Tibial nerve (tissue), 4 donors: ENCODE measurements at regions not wholly inside any gene's neighbourhood (a gene's known extent, or its start where the extent isn't known, plus 50 kb on each side); places are given as distances from the start of the nearest gene placed in this dataset.
"Not testable (repeated sequence)": the region's sequence is repeated elsewhere in the genome, so short reads cannot be mapped to it uniquely, and the experiment has no call there.

Source experiments
- DNase-seq, 2 donors: peaks; one replicate each; pipeline ENCODE4 v3.0.0-alpha.2; 2019; ENCODE audit warnings: low spot score in 2 of 2
- H3K27ac ChIP-seq, 4 donors: fragments of 200-600 bp; sonication (generic) in 3 of 4; one replicate each; pipeline ENCODE4 v1.5.1; 2017 to 2019; ENCODE audit warnings: mild to moderate bottlenecking in 1 of 4
- H3K27me3 ChIP-seq, 2 donors: fragments of 200-600 bp; sonication (generic) in 1 of 2; one replicate each; pipeline versions ENCODE4 v1.5.1 to v1.6.0; 2017 to 2019
- H3K36me3 ChIP-seq, 3 donors: fragments of 200-600 bp; sonication (generic); one replicate each; pipeline ENCODE4 v1.5.1; 2018 to 2019
- H3K4me1 ChIP-seq, 4 donors: fragments of 200-600 bp; sonication (generic) in 3 of 4; one replicate each; pipeline ENCODE4 v1.5.1; 2017 to 2019
- H3K4me3 ChIP-seq, 4 donors: fragments of 200-600 bp; sonication (generic) in 3 of 4; one replicate each; pipeline ENCODE4 v1.5.1; 2017 to 2019; ENCODE audit warnings: mild to moderate bottlenecking in 1 of 4, moderate library complexity in 1 of 4
- H3K9me3 ChIP-seq, 4 donors: fragments of 200-600 bp; sonication (generic) in 3 of 4; one replicate each; pipeline ENCODE4 v1.5.1; 2017 to 2019
- EP300 ChIP-seq, 2 donors: sonication (generic); formaldehyde crosslinking; IDR thresholded peaks; one replicate each; pipeline ENCODE4 v1.6.1; 2017; ENCODE audit warnings: antibody characterized with exemption in 2 of 2, mild to moderate bottlenecking in 1 of 2
- POLR2A ChIP-seq, 2 donors: fragments of 450-650 bp; IDR thresholded peaks; one replicate each; pipeline ENCODE4 v1.6.1; 2017; ENCODE audit warnings: antibody characterized with exemption in 2 of 2, mild to moderate bottlenecking in 2 of 2, moderate library complexity in 2 of 2
- WGBS, 2 donors: methylation state at CpG; one replicate each; pipeline ENCODE4 v1.1.5; 2018; 5-methylcytosine and 5-hydroxymethylcytosine counted together
- TF ChIP-seq, protein P1 (sequence below), 5 experiments: fragments of 200-600 bp in 3 of 5; fragments of 450-650 bp in 2 of 5; sonication (generic) in 3 of 5; IDR thresholded peaks; one replicate each; pipeline ENCODE4 v1.5.1; 2016 to 2019; ENCODE audit warnings: antibody characterized with exemption in 5 of 5, mild to moderate bottlenecking in 3 of 5, moderate library complexity in 2 of 5

DNA sequence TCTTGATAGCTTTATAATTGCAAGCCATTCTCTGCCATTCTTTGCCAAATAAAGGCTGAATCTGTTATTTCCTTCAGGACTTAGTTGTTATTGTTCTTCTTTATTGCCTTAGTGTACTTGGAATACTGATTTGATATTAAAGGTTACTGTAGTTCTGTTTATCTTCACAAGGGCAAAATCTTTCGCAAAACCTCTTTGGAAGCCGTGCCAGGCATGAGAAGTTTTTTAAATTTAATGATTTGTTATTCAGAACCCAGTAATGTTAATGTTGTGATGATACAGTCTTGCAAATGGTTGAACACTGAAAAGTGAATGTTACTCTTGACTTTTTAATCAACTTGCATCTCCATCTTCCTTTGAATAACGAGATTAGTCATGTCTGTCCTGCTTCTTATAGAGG, 1225.2 kb upstream of the GOT2 start:
- 80 to 84% methylated on average over 3 of the region's 3 CpGs for WGBS, 2 donors
- TF ChIP-seq EP300 (IDR thresholded peaks at IDR 0.05): no peak
- no peak for TF ChIP-seq POLR2A (IDR thresholded peaks at IDR 0.05)

DNA sequence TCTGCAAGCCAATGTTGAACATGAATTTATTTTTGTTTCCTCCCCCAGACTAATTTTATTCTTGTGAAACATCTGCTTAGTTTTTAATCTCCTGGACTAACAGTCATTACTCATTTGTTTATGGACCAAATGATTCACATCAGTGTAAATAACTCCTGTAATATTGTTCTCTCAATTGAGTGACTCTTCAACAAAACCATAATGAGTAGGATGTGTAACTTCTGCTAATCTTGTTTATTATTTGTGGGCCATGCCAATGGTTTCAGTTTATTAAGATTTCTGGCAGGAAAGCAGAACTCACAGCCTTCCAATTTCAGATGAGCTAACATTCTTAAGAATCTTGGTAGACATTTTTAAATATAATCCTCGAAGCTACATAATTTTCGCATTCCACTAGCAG, 1216.3 kb upstream of the GOT2 start:
- DNase-seq: no peak
- Histone ChIP-seq H3K9me3 (peaks cover 0 to 6% (median 0%) of the 10 kb centered on the region in 4 donors), H3K4me1 (no peaks in the 10 kb centered on the region), H3K27ac (no peak overlapping the region), H3K36me3 (no peaks in the 10 kb centered on the region), H3K27me3 (no peaks in the 10 kb centered on the region), H3K4me3 (no peak overlapping the region)
- WGBS, 2 donors: 79 to 81% methylated on average over 2 of the region's 2 CpGs
- TF ChIP-seq EP300 (IDR thresholded peaks at IDR 0.05) (no peak), POLR2A (IDR thresholded peaks at IDR 0.05) (no peak)
- TF ChIP-seq, protein P1, sequence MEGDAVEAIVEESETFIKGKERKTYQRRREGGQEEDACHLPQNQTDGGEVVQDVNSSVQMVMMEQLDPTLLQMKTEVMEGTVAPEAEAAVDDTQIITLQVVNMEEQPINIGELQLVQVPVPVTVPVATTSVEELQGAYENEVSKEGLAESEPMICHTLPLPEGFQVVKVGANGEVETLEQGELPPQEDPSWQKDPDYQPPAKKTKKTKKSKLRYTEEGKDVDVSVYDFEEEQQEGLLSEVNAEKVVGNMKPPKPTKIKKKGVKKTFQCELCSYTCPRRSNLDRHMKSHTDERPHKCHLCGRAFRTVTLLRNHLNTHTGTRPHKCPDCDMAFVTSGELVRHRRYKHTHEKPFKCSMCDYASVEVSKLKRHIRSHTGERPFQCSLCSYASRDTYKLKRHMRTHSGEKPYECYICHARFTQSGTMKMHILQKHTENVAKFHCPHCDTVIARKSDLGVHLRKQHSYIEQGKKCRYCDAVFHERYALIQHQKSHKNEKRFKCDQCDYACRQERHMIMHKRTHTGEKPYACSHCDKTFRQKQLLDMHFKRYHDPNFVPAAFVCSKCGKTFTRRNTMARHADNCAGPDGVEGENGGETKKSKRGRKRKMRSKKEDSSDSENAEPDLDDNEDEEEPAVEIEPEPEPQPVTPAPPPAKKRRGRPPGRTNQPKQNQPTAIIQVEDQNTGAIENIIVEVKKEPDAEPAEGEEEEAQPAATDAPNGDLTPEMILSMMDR (IDR thresholded peaks at IDR 0.05): no peak

More for the DNA sequence above, 1225.2 kb upstream of the GOT2 start:
- H3K4me3 ChIP-seq: no peak overlapping the region
- no peak overlapping the region for H3K27ac ChIP-seq
- peaks cover 0 to 6% (median 0%) of the 10 kb centered on the region in 4 donors for H3K9me3 ChIP-seq
- no peaks in the 10 kb centered on the region for H3K36me3 ChIP-seq
- DNase-seq: no peak
- peaks cover 0 to 10% (median 2%) of the 10 kb centered on the region in 4 donors for H3K4me1 ChIP-seq
- H3K27me3 ChIP-seq: no peaks in the 10 kb centered on the region

DNA sequence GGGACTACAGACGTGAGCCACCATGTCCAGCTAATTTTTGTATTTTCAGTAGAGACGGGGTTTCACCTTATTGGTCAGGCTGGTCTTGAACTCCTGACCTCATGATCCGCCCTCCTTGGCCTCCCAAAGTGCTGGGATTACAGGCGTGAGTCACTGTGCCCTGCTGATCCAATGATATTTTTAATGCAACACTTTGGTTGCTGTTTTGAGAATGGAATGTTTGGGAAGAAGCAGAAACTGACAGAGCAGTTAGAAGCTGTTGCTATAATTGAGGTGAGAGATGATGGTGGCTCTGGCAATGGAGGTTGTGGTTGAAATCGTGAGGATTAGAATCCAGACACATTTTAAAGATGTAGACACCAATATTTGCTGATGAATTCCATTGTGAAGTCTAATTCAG, 1209.9 kb upstream of the GOT2 start:
- H3K27me3 ChIP-seq, H3K4me3 ChIP-seq, H3K27ac ChIP-seq, H3K36me3 ChIP-seq, H3K9me3 ChIP-seq, DNase-seq, H3K4me1 ChIP-seq: not testable (repeated sequence)
- 62 to 68% methylated on average over 5 of the region's 5 CpGs for WGBS, 2 donors

DNA sequence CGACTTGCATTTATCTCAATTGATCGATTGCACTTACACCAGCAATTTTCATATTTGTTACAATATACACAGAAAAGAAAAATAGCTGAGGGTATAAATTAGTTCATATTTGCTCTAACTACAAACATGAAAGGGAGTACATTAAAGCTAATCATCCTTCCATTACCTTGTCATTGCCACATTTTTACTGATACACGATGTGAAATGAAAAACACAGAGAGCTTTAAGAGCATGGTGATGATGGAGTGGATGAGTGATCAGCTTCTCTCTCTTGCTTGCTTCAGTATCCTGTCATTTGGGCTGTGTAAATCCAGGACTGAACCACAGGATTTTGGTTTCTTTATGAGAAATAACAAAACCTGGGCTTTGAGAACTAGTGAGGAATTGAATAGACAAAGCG, 1207.5 kb upstream of the GOT2 start:
- TF ChIP-seq POLR2A (IDR thresholded peaks at IDR 0.05): no peak
- TF ChIP-seq EP300 (IDR thresholded peaks at IDR 0.05): no peak
- TF ChIP-seq, protein P1 (IDR thresholded peaks at IDR 0.05): no peak
- peaks cover 0 to 14% (median 3%) of the 10 kb centered on the region in 4 donors for H3K9me3 ChIP-seq
- 87 to 93% methylated on average over 4 of the region's 4 CpGs for WGBS, 2 donors
- H3K27ac ChIP-seq: no peak overlapping the region
- H3K27me3 ChIP-seq: no peaks in the 10 kb centered on the region
- no peak overlapping the region for H3K4me3 ChIP-seq
- no peak for DNase-seq
- H3K36me3 ChIP-seq: no peaks in the 10 kb centered on the region
- H3K4me1 ChIP-seq: no peaks in the 10 kb centered on the region

DNA sequence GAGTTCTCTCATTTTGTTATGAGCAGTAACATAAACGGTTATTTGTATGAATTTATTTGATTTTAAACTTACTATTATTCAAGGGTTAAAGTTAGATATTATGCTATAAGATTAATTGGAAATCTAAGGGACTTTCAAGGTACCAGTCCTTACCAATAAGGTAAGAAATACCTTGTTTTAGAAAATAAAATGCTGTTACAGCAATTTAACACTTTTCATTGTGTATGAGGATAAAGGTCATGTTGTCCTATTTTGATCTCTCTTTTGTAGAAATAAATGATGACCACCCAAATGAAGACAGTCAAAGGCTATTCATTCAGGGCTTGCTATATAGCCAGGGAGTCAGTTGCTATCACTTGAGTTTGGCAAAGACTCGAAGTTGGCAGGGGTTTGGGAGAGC, 1185.9 kb upstream of the GOT2 start:
- no peak for DNase-seq
- WGBS, 2 donors: 82 to 92% methylated on average over 2 of the region's 2 CpGs
- TF ChIP-seq POLR2A (IDR thresholded peaks at IDR 0.05): no peak
- no peak for TF ChIP-seq EP300 (IDR thresholded peaks at IDR 0.05)
- TF ChIP-seq, protein P1 (IDR thresholded peaks at IDR 0.05): no peak

DNA sequence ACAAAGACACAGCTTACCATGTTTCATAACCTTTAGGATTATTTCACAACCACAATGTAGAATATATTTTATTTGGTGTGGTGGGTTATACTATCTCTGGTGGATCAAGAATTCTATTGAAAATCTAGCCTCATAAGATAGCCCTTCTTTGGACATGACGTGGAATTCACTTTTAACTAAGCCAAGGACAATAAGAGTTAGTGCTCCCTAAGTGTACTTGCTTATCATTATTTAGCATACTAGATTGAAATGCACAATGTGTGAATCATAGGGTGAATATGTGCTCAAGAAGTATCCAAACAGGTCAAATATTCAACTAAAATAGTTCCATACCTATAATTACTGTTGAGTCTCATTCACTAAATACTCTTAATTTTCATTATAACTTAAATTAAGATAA, 1179.5 kb upstream of the GOT2 start:
- no peaks in the 10 kb centered on the region for H3K27me3 ChIP-seq
- H3K36me3 ChIP-seq: no peaks in the 10 kb centered on the region
- no peak overlapping the region for H3K27ac ChIP-seq
- no peak overlapping the region for H3K4me3 ChIP-seq
- TF ChIP-seq POLR2A (IDR thresholded peaks at IDR 0.05): no peak
- no peak for TF ChIP-seq EP300 (IDR thresholded peaks at IDR 0.05)
- TF ChIP-seq, protein P1 (IDR thresholded peaks at IDR 0.05): no peak
- no peak for DNase-seq
- H3K9me3 ChIP-seq: no peaks in the 10 kb centered on the region
- H3K4me1 ChIP-seq: no peaks in the 10 kb centered on the region
- 77 to 86% methylated on average over 1 of the region's 1 CpG for WGBS, 2 donors

More for the DNA sequence above, 1185.9 kb upstream of the GOT2 start:
- Histone ChIP-seq H3K36me3 (no peaks in the 10 kb centered on the region), H3K27me3 (no peaks in the 10 kb centered on the region), H3K9me3 (no peaks in the 10 kb centered on the region), H3K27ac (no peak overlapping the region), H3K4me3 (no peak overlapping the region), H3K4me1 (no peaks in the 10 kb centered on the region)
